GM12878 (cell line): ENCODE measurements at regions not wholly inside any gene's neighbourhood (a gene's known extent, or its start where the extent isn't known, plus 50 kb on each side); places are given as distances from the start of the nearest gene placed in this dataset.

ENCODE experiments used
- BRCA1 ChIP-seq: IDR thresholded peaks from 2 replicates; pipeline ENCODE4 v1.6.1; 2011; ENCODE audit warnings: low read depth, low read length, improper control_type of control experiment
- CHD2 ChIP-seq: IDR thresholded peaks from 2 replicates; pipeline ENCODE4 v1.6.1; 2011; ENCODE audit warnings: low read depth, low read length, improper control_type of control experiment, borderline replicate concordance
- CREB1 ChIP-seq: IDR thresholded peaks from 2 replicates; pipeline ENCODE4 v1.6.1; 2012; ENCODE audit warnings: low read depth, mild to moderate bottlenecking, inconsistent platforms
- CTCF ChIP-seq, 3 experiments: IDR thresholded peaks in 2 of 3; conservative IDR thresholded peaks in 1 of 3; 2 replicates each; pipeline ENCODE4 v1.5.1; 2011; ENCODE audit warnings: low read depth in 3 of 3, low read length in 3 of 3, mild to moderate bottlenecking in 3 of 3, control low read depth in 2 of 3, moderate library complexity in 2 of 3, inconsistent platforms in 1 of 3, mixed read lengths in 1 of 3; ENCODE audit not compliant: control insufficient read depth in 2 of 3, insufficient read depth in 1 of 3; ENCODE audit errors: extremely low read depth in 1 of 3
- EZH2 ChIP-seq: IDR thresholded peaks from 2 replicates; pipeline ENCODE4 v1.6.1; 2012; ENCODE audit warnings: low read depth, mild to moderate bottlenecking, control low read depth, inconsistent platforms, low read length, borderline replicate concordance; ENCODE audit not compliant: control insufficient read depth
- FOS ChIP-seq: IDR thresholded peaks from 3 replicates; pipeline ENCODE4 v1.6.1; 2011; ENCODE audit warnings: borderline replicate concordance; ENCODE audit not compliant: insufficient read length; ENCODE audit errors: extremely low read depth
- RAD21 ChIP-seq: IDR thresholded peaks from 2 replicates; pipeline ENCODE4 v1.6.1; 2011; ENCODE audit warnings: mild to moderate bottlenecking, low read depth, low read length, moderate library complexity; ENCODE audit not compliant: insufficient read depth
- SUZ12 ChIP-seq: fragments of 200-600 bp; sonication (generic); IDR thresholded peaks from one replicate; pipeline ENCODE4 v1.6.1; 2018; ENCODE audit warnings: antibody characterized with exemption, mild to moderate bottlenecking; ENCODE audit not compliant: unreplicated experiment
- TAF1 ChIP-seq: IDR thresholded peaks from 2 replicates; pipeline ENCODE4 v1.6.1; 2011; ENCODE audit warnings: mild to moderate bottlenecking, low read depth, low read length, borderline replicate concordance
- USF1 ChIP-seq: IDR thresholded peaks from 2 replicates; pipeline ENCODE4 v1.6.1; 2011; ENCODE audit warnings: borderline replicate concordance, low read depth, mild to moderate bottlenecking, moderate library complexity, mixed read lengths, low read length; ENCODE audit not compliant: insufficient read depth; ENCODE audit errors: extremely low read length

GRCh38 chr3:194054016-194054415 is 81.9 kb upstream of the HES1 start:
- TF ChIP-seq CHD2, result no peak
- TF ChIP-seq SUZ12, result no peak
- TF ChIP-seq TAF1, result no peak
- TF ChIP-seq CTCF (IDR thresholded peaks at IDR 0.05 in 2 of 3, conservative IDR thresholded peaks at IDR 0.05 in 1 of 3; ENCODE audit: control insufficient read depth in 2 of 3, extremely low read depth in 1 of 3, insufficient read depth in 1 of 3, low read depth in 3 of 3, low read length in 3 of 3), result no peak
- TF ChIP-seq FOS, result no peak
- no peak for TF ChIP-seq BRCA1
- no peak for TF ChIP-seq USF1
- no peak for TF ChIP-seq CREB1
- no peak for TF ChIP-seq EZH2
- TF ChIP-seq RAD21, result no peak
